ENCODE measurements at regions not wholly inside any gene's neighbourhood (a gene's known extent, or its start where the extent isn't known, plus 50 kb on each side); places are given as distances from the start of the nearest gene placed in this dataset.

GRCh38 chr11:26065944-26066343, 266.0 kb upstream of the ANO3 start:
- no peak for DNase-seq (ENCODE audit: low spot score)
- CTCF ChIA-PET, result no interaction called here
- H3K27ac ChIP-seq, result no peak overlapping the region
- TF ChIP-seq CTCF (conservative IDR thresholded peaks at IDR 0.05; ENCODE audit: low read depth), result no peak
- POLR2A ChIA-PET (ENCODE audit: low non-redundant PET), result no interaction called here

- ChIA-PET CTCF (interaction anchor here (0.7 kb wide), 1 partner anchor 24 kb away, joined by 3 read pairs; no protein-coding TSS in a partner anchor), POLR2A (ENCODE audit: low non-redundant PET) (no interaction called here)
- DNase-seq (ENCODE audit: low spot score), result no peak
- H3K27ac ChIP-seq, result no peak overlapping the region
- TF ChIP-seq CTCF (conservative IDR thresholded peaks at IDR 0.05; ENCODE audit: low read depth), result no peak
These were observed 261.1 kb upstream of the ANO3 start for GRCh38 chr11:26070714-26071380.

- no peak for DNase-seq (ENCODE audit: low spot score)
- CTCF ChIA-PET, result no interaction called here
- no peak overlapping the region for H3K27ac ChIP-seq
- POLR2A ChIA-PET (ENCODE audit: low non-redundant PET), result no interaction called here
- no peak for TF ChIP-seq CTCF (conservative IDR thresholded peaks at IDR 0.05; ENCODE audit: low read depth)
These were observed 259.2 kb upstream of the ANO3 start for GRCh38 chr11:26072614-26073153.

GRCh38 chr11:26073646-26074045, 258.3 kb upstream of the ANO3 start:
- CTCF ChIA-PET, result interaction anchor here (0.6 kb wide), 1 partner anchor 1030 kb away, joined by 3 read pairs; no protein-coding TSS in a partner anchor
- POLR2A ChIA-PET (ENCODE audit: low non-redundant PET), result no interaction called here
- no peak for TF ChIP-seq CTCF (conservative IDR thresholded peaks at IDR 0.05; ENCODE audit: low read depth)
- DNase-seq (ENCODE audit: low spot score), result no peak
- no peak overlapping the region for H3K27ac ChIP-seq

- no peak for DNase-seq (ENCODE audit: low spot score)
- H3K27ac ChIP-seq, result no peak overlapping the region
- ChIA-PET POLR2A (ENCODE audit: low non-redundant PET) (interaction anchor here (0.6 kb wide), 1 partner anchor 733 kb away, joined by 5 read pairs; no protein-coding TSS in a partner anchor), CTCF (no interaction called here)
- TF ChIP-seq CTCF (conservative IDR thresholded peaks at IDR 0.05; ENCODE audit: low read depth), result no peak
These were observed 255.5 kb upstream of the ANO3 start for GRCh38 chr11:26076233-26076990.

GRCh38 chr11:26078231-26078821, 253.6 kb upstream of the ANO3 start:
- TF ChIP-seq CTCF (conservative IDR thresholded peaks at IDR 0.05; ENCODE audit: low read depth), result no peak
- no peak overlapping the region for H3K27ac ChIP-seq
- POLR2A ChIA-PET (ENCODE audit: low non-redundant PET), result no interaction called here

More at GRCh38 chr11:26078231-26078821, 253.6 kb upstream of the ANO3 start:
- CTCF ChIA-PET, result no interaction called here
- DNase-seq (ENCODE audit: low spot score), result no peak

Measured in RWPE1 (cell line).